Neutrophil (primary cell): ENCODE measurements at regions not wholly inside any gene's neighbourhood (a gene's known extent, or its start where the extent isn't known, plus 50 kb on each side); places are given as distances from the start of the nearest gene placed in this dataset.

Experiments
- H3K27ac ChIP-seq: fragments of 200-600 bp; sonication (generic); 2 replicates; pipeline ENCODE4 v1.5.1; 2016; ENCODE audit warnings: mild to moderate bottlenecking, moderate library complexity
- H3K27me3 ChIP-seq: fragments of 200-600 bp; sonication (generic); 2 replicates; pipeline ENCODE4 v1.6.0; 2016; ENCODE audit warnings: mild to moderate bottlenecking
- H3K36me3 ChIP-seq: fragments of 200-600 bp; sonication (generic); 2 replicates; pipeline ENCODE4 v1.5.1; 2017
- H3K4me1 ChIP-seq, 2 experiments: fragments of 200-600 bp in 1 of 2; sonication (generic) in 1 of 2; 1 replicate in 1 of 2; 2 replicates in 1 of 2; pipeline versions ENCODE4 v1.5.1 to v1.6.1; 2013 to 2016; ENCODE audit warnings: low read depth in 1 of 2, low read length in 1 of 2, mild to moderate bottlenecking in 1 of 2, moderate library complexity in 1 of 2; ENCODE audit not compliant: control insufficient read depth in 1 of 2, insufficient read depth in 1 of 2
- H3K4me3 ChIP-seq, 2 experiments: fragments of 200-600 bp in 1 of 2; sonication (generic) in 1 of 2; 1 replicate in 1 of 2; 2 replicates in 1 of 2; pipeline ENCODE4 v1.5.1; 2013 to 2016; ENCODE audit warnings: low read depth in 1 of 2, low read length in 1 of 2, mild to moderate bottlenecking in 1 of 2, moderate library complexity in 1 of 2
- H3K9me3 ChIP-seq: fragments of 200-600 bp; sonication (generic); 2 replicates; pipeline ENCODE4 v1.5.1; 2016
- CTCF ChIP-seq: fragments of 200-600 bp; sonication (generic); IDR thresholded peaks from 2 replicates; pipeline ENCODE4 v1.5.1; 2016; ENCODE audit warnings: antibody characterized with exemption

GRCh38 chr21:35233756-35234155 is 184.7 kb upstream of the RUNX1 start:
- H3K36me3 ChIP-seq = no peaks in the 10 kb centered on the region
- H3K4me1 ChIP-seq = no peaks in the 10 kb centered on the region

GRCh38 chr21:35232545-35233176 is 183.6 kb upstream of the RUNX1 start:
- Histone ChIP-seq H3K27ac (no peak overlapping the region), H3K4me3 (no peak overlapping the region), H3K4me1 (no peaks in the 10 kb centered on the region), H3K27me3 (no peaks in the 10 kb centered on the region), H3K9me3 (no peaks in the 10 kb centered on the region), H3K36me3 (no peaks in the 10 kb centered on the region)
- no peak for TF ChIP-seq CTCF

More at GRCh38 chr21:35233756-35234155, 184.7 kb upstream of the RUNX1 start:
- Histone ChIP-seq H3K27me3 (no peaks in the 10 kb centered on the region), H3K27ac (no peak overlapping the region), H3K4me3 (no peak overlapping the region), H3K9me3 (no peaks in the 10 kb centered on the region)
- TF ChIP-seq CTCF = no peak

DNA sequence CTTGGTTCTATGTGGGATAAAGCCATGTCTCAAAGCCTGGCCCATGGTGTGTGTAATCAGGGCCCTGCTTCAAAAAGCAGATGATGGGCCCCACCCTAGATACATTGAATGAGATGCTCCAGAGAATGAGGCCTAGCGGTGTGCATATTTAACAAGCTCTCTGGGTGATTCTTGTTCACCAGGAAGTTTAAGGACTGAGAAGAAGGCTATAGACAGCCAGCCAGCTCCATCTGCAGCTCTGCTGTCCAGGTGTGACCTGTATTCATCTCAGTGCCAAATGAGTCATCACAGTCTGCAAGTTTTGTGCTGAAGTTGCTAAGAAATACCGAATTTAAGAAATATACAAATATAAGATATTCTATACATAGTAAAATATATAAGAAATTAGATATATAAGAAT is 182.0 kb upstream of the RUNX1 start:
- Histone ChIP-seq H3K27me3 (no peaks in the 10 kb centered on the region), H3K4me3 (no peak overlapping the region), H3K4me1 (no peaks in the 10 kb centered on the region), H3K27ac (no peak overlapping the region), H3K36me3 (no peaks in the 10 kb centered on the region), H3K9me3 (no peaks in the 10 kb centered on the region)
- no peak for TF ChIP-seq CTCF

GRCh38 chr21:35229290-35229689 is 180.2 kb upstream of the RUNX1 start:
- no peak overlapping the region for H3K27ac ChIP-seq
- no peaks in the 10 kb centered on the region for H3K36me3 ChIP-seq

DNA sequence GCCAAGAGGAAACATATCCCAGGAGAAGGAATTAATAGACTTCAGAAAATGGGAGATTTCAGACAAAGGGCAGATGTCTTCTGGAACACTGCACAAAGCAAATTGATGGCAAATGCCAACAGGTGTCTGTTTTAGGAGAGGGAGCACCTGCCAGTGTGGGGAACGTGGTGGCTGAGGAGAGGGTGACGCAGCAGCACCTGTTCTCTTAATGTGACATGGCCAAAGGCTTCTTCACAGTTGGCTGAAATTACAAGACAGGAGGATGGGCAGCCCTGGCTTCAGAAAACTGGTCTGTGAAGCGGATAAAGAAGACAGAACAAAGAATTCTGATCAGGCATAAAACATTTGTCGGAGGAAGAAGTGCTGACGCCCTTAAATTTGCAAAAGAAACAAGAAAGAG is 178.7 kb upstream of the RUNX1 start:
- Histone ChIP-seq H3K4me3 (no peak overlapping the region), H3K9me3 (no peaks in the 10 kb centered on the region), H3K4me1 (peaks cover 0 to under 1% of the 10 kb centered on the region in 2 experiments), H3K27me3 (no peaks in the 10 kb centered on the region), H3K27ac (no peak overlapping the region), H3K36me3 (no peaks in the 10 kb centered on the region)
- TF ChIP-seq CTCF = no peak

More at GRCh38 chr21:35229290-35229689, 180.2 kb upstream of the RUNX1 start:
- Histone ChIP-seq H3K9me3 (no peaks in the 10 kb centered on the region), H3K27me3 (no peaks in the 10 kb centered on the region), H3K4me1 (no peaks in the 10 kb centered on the region), H3K4me3 (no peak overlapping the region)
- TF ChIP-seq CTCF = no peak
